GM18858 (cell line): ENCODE measurements at regions not wholly inside any gene's neighbourhood (a gene's known extent, or its start where the extent isn't known, plus 50 kb on each side); places are given as distances from the start of the nearest gene placed in this dataset.

Source experiments
- ATAC-seq: cut with Tn5 transposase; IDR thresholded peaks from one replicate; pipeline ENCODE4 v1.9.1; 2021; ENCODE audit not compliant: unreplicated experiment

GRCh38 chr9:108724122-108724521 lies 131.7 kb downstream of the ACTL7B start:
- no peak for ATAC-seq

GRCh38 chr9:108722396-108722795 lies 133.4 kb downstream of the ACTL7B start:
- no peak for ATAC-seq

GRCh38 chr9:108720191-108720642 lies 135.6 kb downstream of the ACTL7B start:
- ATAC-seq = no peak

GRCh38 chr9:108710424-108710823 lies 145.4 kb downstream of the ACTL7B start:
- ATAC-seq = no peak

- ATAC-seq = no peak
These were observed 145.8 kb downstream of the ACTL7B start for GRCh38 chr9:108709997-108710396.

GRCh38 chr9:108709126-108709525 lies 146.7 kb downstream of the ACTL7B start:
- ATAC-seq = no peak

GRCh38 chr9:108708448-108708847 lies 147.3 kb downstream of the ACTL7B start:
- no peak for ATAC-seq

- ATAC-seq = no peak
These were observed 148.7 kb downstream of the ACTL7B start for GRCh38 chr9:108707120-108707519.

GRCh38 chr9:108704156-108704852 lies 151.5 kb downstream of the ACTL7B start:
- ATAC-seq = no peak

- ATAC-seq = no peak
These were observed 152.4 kb downstream of the ACTL7B start for GRCh38 chr9:108703429-108703828.

GRCh38 chr9:108702681-108703080 lies 153.1 kb downstream of the ACTL7B start:
- no peak for ATAC-seq

- no peak for ATAC-seq
These were observed 157.0 kb downstream of the ACTL7B start for GRCh38 chr9:108698801-108699200.

- ATAC-seq = no peak
These were observed 157.6 kb downstream of the ACTL7B start for GRCh38 chr9:108698231-108698630.

- ATAC-seq = no peak
These were observed 159.6 kb downstream of the ACTL7B start for GRCh38 chr9:108696156-108696555.

- ATAC-seq = no peak
These were observed 161.6 kb downstream of the ACTL7B start for GRCh38 chr9:108694170-108694569.

- ATAC-seq = no peak
These were observed 164.2 kb downstream of the ACTL7B start for GRCh38 chr9:108691614-108692013.

GRCh38 chr9:108688676-108689075 lies 167.1 kb downstream of the ACTL7B start:
- no peak for ATAC-seq

GRCh38 chr9:108688051-108688450 lies 167.7 kb downstream of the ACTL7B start:
- no peak for ATAC-seq

- ATAC-seq = no peak
These were observed 168.5 kb downstream of the ACTL7B start for GRCh38 chr9:108687006-108687987.

- no peak for ATAC-seq
These were observed 171.3 kb downstream of the ACTL7B start for GRCh38 chr9:108684288-108685025.

- no peak for ATAC-seq
These were observed 172.5 kb downstream of the ACTL7B start for GRCh38 chr9:108683245-108683644.
